A549 (cell line): ENCODE measurements at regions not wholly inside any gene's neighbourhood (a gene's known extent, or its start where the extent isn't known, plus 50 kb on each side); places are given as distances from the start of the nearest gene placed in this dataset.

Source experiments
- ATAC-seq, 2 experiments: fragments of 200-7000 bp in 1 of 2; fragments of >200 bp in 1 of 2; cut with Nextera tagmentation in 1 of 2; cut with Tn5 transposase in 1 of 2; 3 replicates each; pipeline versions ENCODE4 v1.8.0 to v1.9.1; 2018 to 2020; ENCODE audit warnings: mild to moderate bottlenecking in 1 of 2, moderate library complexity in 1 of 2
- CTCF ChIA-PET: fragments of 300-600 bp; sonication (Branson Sonifier 250); formaldehyde crosslinking; extraction: SDS; loops from one replicate; lab custom pipeline; 2021; ENCODE audit warnings: antibody characterized with exemption, inconsistent platforms; lab: Yijun Ruan, JAX
- POLR2A ChIA-PET: fragments of 350-600 bp; formaldehyde crosslinking; extraction: SDS; loops from one replicate; lab custom pipeline; 2021; ENCODE audit warnings: antibody characterized with exemption, inconsistent platforms; lab: Yijun Ruan, JAX
- DNase-seq, 2 experiments: peaks; one replicate each; pipeline versions ENCODE4 v3.0.0 to v3.0.0-alpha.2; 2011 to 2016; ENCODE audit warnings: low read depth in 1 of 2, low spot score in 1 of 2
- FAIRE-seq: peaks from 2 replicates; lab custom pipeline; 2011; peaks lifted over from hg19 to GRCh38; lab: Jason Lieb, UNC
- H3K27ac ChIP-seq, 2 experiments: fragments of >200 bp; sonication (Bioruptor Twin); formaldehyde crosslinking; 3 replicates each; pipeline ENCODE4 v1.5.1; 2016 to 2017
- H3K4me1 ChIP-seq: fragments of >200 bp; sonication (Bioruptor Twin); formaldehyde crosslinking; 3 replicates; pipeline ENCODE4 v1.6.1; 2016
- H3K4me2 ChIP-seq: fragments of >200 bp; sonication (Bioruptor Twin); formaldehyde crosslinking; 3 replicates; pipeline ENCODE4 v1.6.1; 2016
- H3K4me3 ChIP-seq: fragments of >200 bp; sonication (Bioruptor Twin); formaldehyde crosslinking; 3 replicates; pipeline ENCODE4 v1.5.1; 2016
- H3K9me3 ChIP-seq: fragments of >200 bp; sonication (Bioruptor Twin); formaldehyde crosslinking; 3 replicates; pipeline ENCODE4 v1.6.1; 2016
- BCL3 ChIP-seq: fragments of >200 bp; sonication (Bioruptor Twin); formaldehyde crosslinking; IDR thresholded peaks from 3 replicates; pipeline ENCODE4 v1.6.1; 2016
- BHLHE40 ChIP-seq: IDR thresholded peaks from 2 replicates; pipeline ENCODE4 v1.6.1; 2012; ENCODE audit warnings: low read depth, low read length, inconsistent platforms
- CBX2 ChIP-seq: fragments of 200-600 bp; sonication (generic); IDR thresholded peaks from 2 replicates; pipeline ENCODE4 v1.6.1; 2016; ENCODE audit warnings: low read depth, mild to moderate bottlenecking, borderline replicate concordance
- CBX8 ChIP-seq: fragments of 200-600 bp; sonication (generic); IDR thresholded peaks from 2 replicates; pipeline ENCODE4 v1.6.1; 2016
- CHD4 ChIP-seq: fragments of 200-600 bp; sonication (generic); IDR thresholded peaks from 2 replicates; pipeline ENCODE4 v1.6.1; 2016; ENCODE audit warnings: antibody characterized with exemption, mild to moderate bottlenecking, borderline replicate concordance
- E2F6 ChIP-seq: IDR thresholded peaks from 2 replicates; pipeline ENCODE4 v1.6.1; 2012; ENCODE audit warnings: low read depth, borderline replicate concordance
- EHMT2 ChIP-seq: fragments of 200-600 bp; sonication (generic); IDR thresholded peaks from 2 replicates; pipeline ENCODE4 v1.6.1; 2016; ENCODE audit warnings: antibody characterized with exemption, low read depth, mild to moderate bottlenecking, moderate library complexity
- EP300 ChIP-seq, 2 experiments: fragments of >200 bp; sonication (Bioruptor Twin); formaldehyde crosslinking; IDR thresholded peaks; 2 replicates in 1 of 2; 3 replicates in 1 of 2; pipeline ENCODE4 v1.6.1; 2016 to 2017
- FOSB ChIP-seq: fragments of 250-450 bp; sonication (Bioruptor Pico); IDR thresholded peaks from 2 replicates; pipeline ENCODE4 v1.5.0; 2020; ENCODE audit warnings: mild to moderate bottlenecking, moderate library complexity
- HES2 ChIP-seq: fragments of >200 bp; sonication (Bioruptor Twin); formaldehyde crosslinking; IDR thresholded peaks from 2 replicates; pipeline ENCODE4 v1.6.1; 2016
- HEYL ChIP-seq: fragments of 250-450 bp; sonication (Bioruptor Pico); IDR thresholded peaks from 2 replicates; pipeline ENCODE4 v1.8.0; 2021; ENCODE audit warnings: mild to moderate bottlenecking, moderate library complexity
- HMGXB4 ChIP-seq: fragments of 250-450 bp; sonication (Bioruptor Pico); IDR thresholded peaks from 2 replicates; pipeline ENCODE4 v1.5.0; 2021; ENCODE audit warnings: mild to moderate bottlenecking, moderate library complexity, borderline replicate concordance
- HOXB5 ChIP-seq: fragments of 250-450 bp; sonication (Bioruptor Pico); IDR thresholded peaks from 2 replicates; pipeline ENCODE4 v1.5.0; 2020; ENCODE audit warnings: mild to moderate bottlenecking, moderate library complexity
- JUN ChIP-seq, 2 experiments: fragments of >200 bp; sonication (Bioruptor Twin); formaldehyde crosslinking; IDR thresholded peaks; 2 replicates in 1 of 2; 3 replicates in 1 of 2; pipeline ENCODE4 v1.6.1; 2016 to 2017
- JUNB ChIP-seq: fragments of >200 bp; sonication (Bioruptor Twin); formaldehyde crosslinking; IDR thresholded peaks from 2 replicates; pipeline ENCODE4 v1.6.1; 2016
- KDM1A ChIP-seq: fragments of 200-600 bp; sonication (generic); IDR thresholded peaks from 2 replicates; pipeline ENCODE4 v1.6.1; 2016; ENCODE audit warnings: low read depth, mild to moderate bottlenecking
- NPAS2 ChIP-seq: fragments of 250-450 bp; sonication (Bioruptor Pico); IDR thresholded peaks from 2 replicates; pipeline ENCODE4 v1.8.0; 2022; ENCODE audit warnings: mild to moderate bottlenecking, moderate library complexity, borderline replicate concordance
- NR3C1 ChIP-seq: fragments of >200 bp; sonication (Bioruptor Twin); formaldehyde crosslinking; IDR thresholded peaks from 3 replicates; pipeline ENCODE4 v1.6.1; 2017
- REST ChIP-seq: fragments of 200-600 bp; sonication (generic); IDR thresholded peaks from 2 replicates; pipeline ENCODE4 v1.6.1; 2016; ENCODE audit warnings: antibody characterized with exemption, mild to moderate bottlenecking, moderate library complexity
- RFX5 ChIP-seq: fragments of 450-650 bp; IDR thresholded peaks from 2 replicates; pipeline ENCODE4 v1.7.1; 2014; ENCODE audit warnings: antibody characterized with exemption, mild to moderate bottlenecking, moderate library complexity
- ZC3H11A ChIP-seq: fragments of 450-650 bp; IDR thresholded peaks from 2 replicates; pipeline ENCODE4 v1.6.1; 2014; ENCODE audit warnings: antibody characterized with exemption, mild to moderate bottlenecking
- WGBS: methylation state at CpG from one replicate; pipeline ENCODE4 v1.1.6; 2017; ENCODE audit errors: missing lambda C conversion rate; 5-methylcytosine and 5-hydroxymethylcytosine counted together

- DNase-seq (no peak), ATAC-seq (no peak), FAIRE-seq (no peak)
- Histone ChIP-seq H3K9me3 (peaks cover 31% of the 10 kb centered on the region), H3K27ac (no peak overlapping the region), H3K4me2 (no peak overlapping the region), H3K4me1 (no peaks in the 10 kb centered on the region), H3K4me3 (no peak overlapping the region)
- no peak for TF ChIP-seq KDM1A
- TF ChIP-seq E2F6: no peak
- no peak for TF ChIP-seq JUN (IDR thresholded peaks at IDR 0.05)
- TF ChIP-seq CBX8: no peak
- WGBS: 23% methylated on average over 8 of the region's 8 CpGs
- ChIA-PET POLR2A (no interaction called here), CTCF (no interaction called here)
Observed at GRCh38 chr7:92926697-92927044, 90.3 kb upstream of the CDK6 start.

- no peak for FAIRE-seq
- Histone ChIP-seq H3K27ac (no peak overlapping the region), H3K9me3 (peaks cover 29% of the 10 kb centered on the region), H3K4me1 (no peaks in the 10 kb centered on the region), H3K4me3 (no peak overlapping the region), H3K4me2 (no peak overlapping the region)
- WGBS: 22% methylated on average over 7 of the region's 9 CpGs
- POLR2A ChIA-PET: no interaction called here
- CTCF ChIA-PET: no interaction called here
- no peak for ATAC-seq
- no peak for DNase-seq
- no peak for TF ChIP-seq HEYL (CRISPR knock-in tag)
- TF ChIP-seq E2F6: no peak
- no peak for TF ChIP-seq JUNB
Observed at GRCh38 chr7:92925876-92926696, 89.7 kb upstream of the CDK6 start.

GRCh38 chr7:92924800-92925199 lies 88.4 kb upstream of the CDK6 start:
- Histone ChIP-seq H3K4me1 (no peaks in the 10 kb centered on the region), H3K4me2 (no peak overlapping the region), H3K4me3 (no peak overlapping the region), H3K27ac (no peak overlapping the region), H3K9me3 (peaks cover 20% of the 10 kb centered on the region)
- CTCF ChIA-PET: interaction anchor here (0.7 kb wide), 1 partner anchor 21 kb away, joined by 4 read pairs; no protein-coding TSS in a partner anchor
- POLR2A ChIA-PET: no interaction called here
- ATAC-seq (no peak), DNase-seq (no peak), FAIRE-seq (no peak)
- peak; percentile 8; the same call in 1 of the 2 replicates for TF ChIP-seq CBX8
- TF ChIP-seq KDM1A: no peak
- TF ChIP-seq FOSB: no peak
- WGBS: 9% methylated on average over 8 of the region's 15 CpGs

GRCh38 chr7:92917230-92917629 lies 80.9 kb upstream of the CDK6 start:
- DNase-seq (no peak), ATAC-seq (no peak), FAIRE-seq (no peak)
- ChIA-PET CTCF (interaction anchor here (0.6 kb wide), 1 partner anchor 323 kb away, joined by 3 read pairs; no protein-coding TSS in a partner anchor), POLR2A (no interaction called here)
- H3K27ac ChIP-seq: no peak overlapping the region
- H3K4me1 ChIP-seq: no peaks in the 10 kb centered on the region; the same call in 2 of the 3 replicates
- H3K4me3 ChIP-seq: no peak overlapping the region
- peak overlapping the region; percentile 9; the same call in 1 of the 3 replicates for H3K4me2 ChIP-seq
- no peaks in the 10 kb centered on the region for H3K9me3 ChIP-seq
- TF ChIP-seq NPAS2: no peak
- TF ChIP-seq HMGXB4 (CRISPR knock-in tag): no peak
- no peak for TF ChIP-seq BHLHE40
- TF ChIP-seq HOXB5: no peak
- no peak for TF ChIP-seq EP300 (IDR thresholded peaks at IDR 0.05)
- TF ChIP-seq CHD4: no peak
- TF ChIP-seq CBX2: no peak
- TF ChIP-seq RFX5: no peak
- no peak for TF ChIP-seq BCL3
- no peak for TF ChIP-seq FOSB
- no peak for TF ChIP-seq NR3C1
- TF ChIP-seq ZC3H11A: no peak
- TF ChIP-seq HES2: no peak
- no peak for TF ChIP-seq EHMT2
- TF ChIP-seq REST: no peak
